GM12878 (cell line): ENCODE measurements at regions not wholly inside any gene's neighbourhood (a gene's known extent, or its start where the extent isn't known, plus 50 kb on each side); places are given as distances from the start of the nearest gene placed in this dataset.
A peak's percentile ranks its signal among the peaks of the same experiment; 100 is the strongest.

Source experiments
- ATAC-seq: fragments of 200-7000 bp; cut with Tn5 transposase; 3 replicates; pipeline ENCODE4 v1.9.1; 2020; ENCODE audit warnings: mild to moderate bottlenecking, moderate library complexity
- BruUV-seq: library from RNA; stranded (reverse); fragments of 400-500 nt; replicated peaks from 2 replicates; lab custom pipeline; 2021; lab: Mats Ljungman, UMichigan
- CTCF ChIA-PET: fragments of 300-600 bp; sonication (Branson Sonifier 250); formaldehyde crosslinking; extraction: SDS; loops from one replicate; lab custom pipeline; 2021; ENCODE audit warnings: inconsistent platforms; lab: Yijun Ruan, JAX
- POLR2A ChIA-PET: fragments of 350-600 bp; formaldehyde crosslinking; extraction: SDS; loops from one replicate; lab custom pipeline; 2021; ENCODE audit warnings: inconsistent platforms; lab: Charles Lee
- RAD21 ChIA-PET: fragments of 300-600 bp; sonication (Branson Sonifier 250); formaldehyde crosslinking; loops from one replicate; lab custom pipeline; 2023; ENCODE audit warnings: antibody characterized with exemption; ENCODE audit not compliant: unreplicated experiment; lab: Charles Lee
- SMC1A ChIA-PET: fragments of 300-600 bp; sonication (Branson Sonifier 250); formaldehyde crosslinking; loops from one replicate; lab custom pipeline; 2023; ENCODE audit not compliant: unreplicated experiment, uncharacterized antibody; lab: Charles Lee
- DNase-seq: peaks from one replicate; pipeline ENCODE4 v3.0.0-alpha.2; 2011; ENCODE audit warnings: low read depth, low spot score
- FAIRE-seq: peaks from 3 replicates; lab custom pipeline; 2011; peaks lifted over from hg19 to GRCh38; lab: Jason Lieb, UNC
- H2AFZ ChIP-seq: 2 replicates; pipeline ENCODE4 v1.6.0; 2011; ENCODE audit warnings: low read depth, low read length, control low read depth; ENCODE audit not compliant: control insufficient read depth
- H3K27ac ChIP-seq: 2 replicates; pipeline ENCODE4 v1.5.1; 2011; ENCODE audit warnings: control low read depth; ENCODE audit not compliant: control insufficient read depth, insufficient read depth
- H3K27me3 ChIP-seq, 2 experiments: replicated peaks in 1 of 2; 2 replicates each; pipeline versions ENCODE4 v1.6.0 to v1.6.1; 2011; ENCODE audit warnings: low read length in 1 of 2; ENCODE audit not compliant: control insufficient read depth in 2 of 2, insufficient read depth in 2 of 2
- H3K36me3 ChIP-seq, 2 experiments: 2 replicates each; pipeline ENCODE4 v1.5.1; 2011; ENCODE audit warnings: low read length in 1 of 2; ENCODE audit not compliant: control insufficient read depth in 2 of 2, insufficient read depth in 2 of 2
- H3K4me1 ChIP-seq: 2 replicates; pipeline ENCODE4 v1.6.1; 2011; ENCODE audit warnings: mild to moderate bottlenecking, low read length, moderate library complexity, mixed read lengths; ENCODE audit not compliant: control insufficient read depth, insufficient read depth
- H3K4me2 ChIP-seq: 2 replicates; pipeline ENCODE4 v1.6.0; 2011; ENCODE audit warnings: control low read depth; ENCODE audit not compliant: control insufficient read depth, insufficient read depth
- H3K4me3 ChIP-seq: fragments of 200-600 bp; sonication (generic); 2 replicates; pipeline ENCODE4 v1.5.1; 2016
- H3K79me2 ChIP-seq: 2 replicates; pipeline ENCODE4 v1.6.0; 2011; ENCODE audit warnings: low read length; ENCODE audit not compliant: control insufficient read depth, insufficient read depth
- H3K9ac ChIP-seq: 2 replicates; pipeline ENCODE4 v1.8.0; 2011; ENCODE audit warnings: low read length, control low read depth, mixed read lengths; ENCODE audit not compliant: control insufficient read depth, insufficient read depth
- H3K9me3 ChIP-seq: replicated peaks from 3 replicates; pipeline ENCODE4 v1.5.1; 2011; ENCODE audit warnings: mild to moderate bottlenecking, low read length; ENCODE audit not compliant: control insufficient read depth, insufficient read depth
- H4K20me1 ChIP-seq: 2 replicates; pipeline ENCODE4 v1.6.0; 2011; ENCODE audit not compliant: control insufficient read depth, insufficient read depth
- DPF2 ChIP-seq: fragments of 450-650 bp; IDR thresholded peaks from 2 replicates; pipeline ENCODE4 v1.6.1; 2017; ENCODE audit warnings: mild to moderate bottlenecking
- ZBTB33 ChIP-seq: fragments of 450-650 bp; IDR thresholded peaks from 2 replicates; pipeline ENCODE4 v1.6.1; 2017; ENCODE audit warnings: mild to moderate bottlenecking
- WGBS: methylation state at CpG from one replicate; pipeline ENCODE4 v1.1.6; 2016; ENCODE audit warnings: low lambda C conversion rate; ENCODE audit not compliant: insufficient replicate concordance, insufficient coverage; ENCODE audit errors: missing lambda C conversion rate; 5-methylcytosine and 5-hydroxymethylcytosine counted together
- in situ Hi-C: fragments of 300-500 bp; cut with MboI; formaldehyde crosslinking; loops from 9 replicates; pipeline ENCODE4 v1.14.3; 2018; ENCODE audit warnings: mixed read lengths
- intact Hi-C: fragments of 100-400 bp; cut with micrococcal nuclease; formaldehyde crosslinking; loops from one replicate; pipeline ENCODE4 v1.14.2; 2022; ENCODE audit not compliant: unreplicated experiment

- Histone ChIP-seq H2AFZ (no peak overlapping the region), H3K9ac (no peak overlapping the region), H3K79me2 (no peaks in the 10 kb centered on the region), H3K27me3 (no peaks in the 10 kb centered on the region; a peak in 2 of 4 replicates), H4K20me1 (no peaks in the 10 kb centered on the region), H3K9me3 (no peaks in the 10 kb centered on the region), H3K36me3 (no peaks in the 10 kb centered on the region), H3K4me3 (no peak overlapping the region), H3K4me1 (no peaks in the 10 kb centered on the region), H3K4me2 (no peak overlapping the region), H3K27ac (no peak overlapping the region)
- 44% methylated on average over 26 of the region's 26 CpGs for whole genome bisulfite sequencing
- ChIA-PET POLR2A (interaction anchor here (1.4 kb wide), 1 partner anchor 15 kb away, joined by 3 read pairs; no protein-coding TSS in a partner anchor), RAD21 (no interaction called here), SMC1A (interaction anchor here (3.6 kb wide), 1 partner anchor 14 kb away, joined by 10 read pairs; no protein-coding TSS in a partner anchor), CTCF (no interaction called here)
- no peak for DNase-seq
- in situ Hi-C loops (no loop called here), intact Hi-C loops (no loop called here)
- no TSS peak for BruUV-seq
- TF ChIP-seq DPF2 (0 out of 2 replicates have a peak, but pooled peaks have one; percentile 24), ZBTB33 (no peak)
- no peak for FAIRE-seq
- peak; percentile 55 for ATAC-seq
These were observed 93.1 kb downstream of the RHOB start for GRCh38 chr2:20539776-20540586.
